Progenitor cell of endocrine pancreas (in vitro differentiated cells): ENCODE measurements at regions not wholly inside any gene's neighbourhood (a gene's known extent, or its start where the extent isn't known, plus 50 kb on each side); places are given as distances from the start of the nearest gene placed in this dataset.

ENCODE experiments used
- DNase-seq: peaks from one replicate; pipeline ENCODE4 v3.0.0; 2021; ENCODE audit warnings: low spot score; ENCODE audit not compliant: unreplicated experiment
- H3K27ac Mint-ChIP-seq: 2 replicates; pipeline ENCODE4 v1.8.0; 2021; ENCODE audit warnings: mild to moderate bottlenecking, moderate library complexity, mixed read lengths
- H3K27me3 Mint-ChIP-seq: 2 replicates; pipeline ENCODE4 v1.8.0; 2021; ENCODE audit warnings: mixed read lengths
- H3K36me3 Mint-ChIP-seq: 2 replicates; pipeline ENCODE4 v1.8.0; 2022; ENCODE audit warnings: mixed read lengths; ENCODE audit not compliant: insufficient read depth
- H3K4me1 Mint-ChIP-seq: 2 replicates; pipeline ENCODE4 v1.8.0; 2021; ENCODE audit warnings: low read depth, mixed read lengths
- H3K4me3 Mint-ChIP-seq: 2 replicates; pipeline ENCODE4 v1.8.0; 2021; ENCODE audit warnings: low read depth, mild to moderate bottlenecking, moderate library complexity, mixed read lengths
- H3K9me3 Mint-ChIP-seq: 2 replicates; pipeline ENCODE4 v1.8.0; 2021; ENCODE audit warnings: low read depth, mixed read lengths
- TF ChIP-seq, protein P1 (sequence below): fragments of 200-600 bp; sonication (generic); IDR thresholded peaks from one replicate; pipeline ENCODE4 v1.5.0; 2021; ENCODE audit warnings: antibody characterized with exemption, mild to moderate bottlenecking; ENCODE audit not compliant: unreplicated experiment

DNA sequence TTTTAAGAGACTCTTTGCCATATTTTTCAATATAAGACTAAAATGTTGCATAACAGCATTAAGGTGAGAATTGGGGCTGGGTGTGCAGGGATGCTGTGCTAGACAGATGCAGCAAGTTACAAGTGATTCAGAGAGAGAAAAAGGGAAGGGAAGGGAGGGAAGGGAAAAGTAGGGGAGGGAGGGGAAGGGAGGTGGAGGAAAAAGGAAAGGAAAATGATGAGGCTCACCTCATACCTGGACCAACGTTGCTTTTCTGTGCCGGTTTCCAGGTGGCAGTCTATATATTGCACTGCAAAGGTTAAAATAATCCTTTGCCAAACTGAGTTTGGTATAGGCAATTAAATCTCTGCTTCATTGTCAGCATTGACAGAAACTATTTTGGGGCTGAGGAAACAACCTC lies 155.4 kb upstream of the LAMA2 start:
- no peaks in the 10 kb centered on the region for H3K9me3 Mint-ChIP-seq
- no peak overlapping the region for H3K27ac Mint-ChIP-seq
- no peaks in the 10 kb centered on the region for H3K4me1 Mint-ChIP-seq
- H3K4me3 Mint-ChIP-seq = no peak overlapping the region
- no peaks in the 10 kb centered on the region for H3K36me3 Mint-ChIP-seq
- DNase-seq = no peak
- TF ChIP-seq, protein P1, sequence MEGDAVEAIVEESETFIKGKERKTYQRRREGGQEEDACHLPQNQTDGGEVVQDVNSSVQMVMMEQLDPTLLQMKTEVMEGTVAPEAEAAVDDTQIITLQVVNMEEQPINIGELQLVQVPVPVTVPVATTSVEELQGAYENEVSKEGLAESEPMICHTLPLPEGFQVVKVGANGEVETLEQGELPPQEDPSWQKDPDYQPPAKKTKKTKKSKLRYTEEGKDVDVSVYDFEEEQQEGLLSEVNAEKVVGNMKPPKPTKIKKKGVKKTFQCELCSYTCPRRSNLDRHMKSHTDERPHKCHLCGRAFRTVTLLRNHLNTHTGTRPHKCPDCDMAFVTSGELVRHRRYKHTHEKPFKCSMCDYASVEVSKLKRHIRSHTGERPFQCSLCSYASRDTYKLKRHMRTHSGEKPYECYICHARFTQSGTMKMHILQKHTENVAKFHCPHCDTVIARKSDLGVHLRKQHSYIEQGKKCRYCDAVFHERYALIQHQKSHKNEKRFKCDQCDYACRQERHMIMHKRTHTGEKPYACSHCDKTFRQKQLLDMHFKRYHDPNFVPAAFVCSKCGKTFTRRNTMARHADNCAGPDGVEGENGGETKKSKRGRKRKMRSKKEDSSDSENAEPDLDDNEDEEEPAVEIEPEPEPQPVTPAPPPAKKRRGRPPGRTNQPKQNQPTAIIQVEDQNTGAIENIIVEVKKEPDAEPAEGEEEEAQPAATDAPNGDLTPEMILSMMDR = no peak
- peaks cover 8% of the 10 kb centered on the region for H3K27me3 Mint-ChIP-seq

DNA sequence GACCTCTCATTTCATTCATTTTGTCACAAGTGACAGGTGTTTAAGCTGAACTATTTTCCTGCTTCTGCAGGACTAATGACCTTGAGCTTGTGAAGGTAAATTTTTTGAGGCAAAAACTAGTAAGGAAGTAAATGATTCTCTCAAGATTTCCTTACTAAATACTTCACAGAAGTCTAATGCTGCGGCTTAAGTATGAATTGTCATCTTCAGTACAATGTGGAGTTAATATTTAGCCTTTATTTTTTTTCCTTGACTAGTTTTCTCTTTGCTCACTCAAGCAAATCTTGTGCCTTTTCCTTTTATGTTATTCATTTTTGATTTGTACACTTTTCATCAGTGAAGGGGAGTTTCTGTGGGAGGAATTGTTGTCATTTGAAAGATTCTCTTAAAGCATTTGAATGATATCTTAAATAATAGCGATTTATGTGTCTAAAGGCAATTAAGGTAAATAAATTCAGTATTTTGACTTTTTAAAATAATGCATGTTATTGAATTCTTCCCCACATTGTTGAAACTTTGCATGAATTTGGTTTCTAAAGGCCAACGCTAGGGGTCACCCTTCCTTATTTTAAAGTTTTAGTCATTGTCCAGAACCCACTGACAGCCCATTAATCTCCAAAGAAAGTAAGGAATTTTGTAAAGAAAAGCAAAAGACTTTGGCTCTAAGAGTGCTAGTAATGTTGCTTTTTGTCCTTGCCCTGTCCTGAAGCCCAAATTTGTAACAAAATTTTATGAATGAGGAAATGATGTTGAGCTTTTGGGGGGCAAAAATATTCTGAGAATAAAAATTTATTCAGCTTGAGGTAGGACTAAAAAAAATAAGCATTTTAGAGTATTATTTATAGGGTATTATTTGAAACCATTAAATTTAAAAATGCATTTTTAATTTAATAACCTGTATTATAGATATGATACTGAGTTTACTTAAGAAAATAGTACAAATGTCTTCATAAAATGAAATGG lies 157.4 kb upstream of the LAMA2 start:
- peak; percentile 11 for DNase-seq
- Mint-ChIP-seq H3K27me3 (peaks cover 8% of the 10 kb centered on the region), H3K36me3 (no peaks in the 10 kb centered on the region), H3K4me1 (no peaks in the 10 kb centered on the region), H3K9me3 (no peaks in the 10 kb centered on the region), H3K4me3 (no peak overlapping the region), H3K27ac (no peak overlapping the region)
- TF ChIP-seq, protein P1 = peak; percentile 77

DNA sequence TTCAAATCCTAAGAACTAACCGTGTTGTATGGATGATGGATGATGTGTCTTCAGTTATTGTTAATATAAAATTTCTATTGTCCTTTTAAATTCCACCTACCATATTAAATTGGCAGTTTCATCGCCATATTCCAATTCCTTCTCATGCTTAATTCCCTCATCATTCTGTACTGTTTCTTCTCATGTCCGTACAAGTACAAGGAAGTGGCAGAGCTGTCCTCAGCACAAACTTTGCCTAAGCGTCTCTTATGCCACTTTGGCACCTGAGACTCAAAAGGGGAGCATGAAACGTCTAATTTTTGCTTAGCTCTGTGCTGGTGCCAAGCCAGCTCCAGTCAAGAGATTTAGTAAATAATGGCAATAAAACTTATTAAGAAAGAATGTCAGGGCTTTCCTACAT lies 158.2 kb upstream of the LAMA2 start:
- TF ChIP-seq, protein P1 = no peak
- Mint-ChIP-seq H3K4me1 (no peaks in the 10 kb centered on the region), H3K27ac (no peak overlapping the region), H3K36me3 (no peaks in the 10 kb centered on the region), H3K9me3 (no peaks in the 10 kb centered on the region), H3K4me3 (no peak overlapping the region), H3K27me3 (peaks cover 8% of the 10 kb centered on the region)
- DNase-seq = no peak

DNA sequence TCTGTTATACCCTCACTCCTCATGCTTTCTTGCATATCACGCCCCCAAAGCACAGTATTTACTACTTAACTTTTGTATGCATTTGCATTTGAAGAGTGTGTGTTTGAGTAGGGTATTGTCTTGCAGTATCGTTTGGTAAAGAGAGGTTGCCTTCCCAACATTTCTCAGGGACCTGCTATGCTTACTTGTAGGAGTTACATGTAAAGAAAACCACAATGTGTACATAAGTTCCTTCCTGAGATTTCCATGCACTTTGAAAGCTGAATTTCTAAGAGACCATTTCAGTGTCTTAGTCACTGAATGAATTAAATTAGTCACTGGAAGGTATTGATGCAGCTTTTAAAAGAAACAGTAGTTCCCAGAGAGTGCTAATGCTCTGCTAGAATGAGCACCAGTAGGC lies 159.3 kb upstream of the LAMA2 start:
- Mint-ChIP-seq H3K4me1 (no peaks in the 10 kb centered on the region), H3K9me3 (no peaks in the 10 kb centered on the region), H3K4me3 (no peak overlapping the region), H3K27ac (no peak overlapping the region), H3K27me3 (peaks cover 8% of the 10 kb centered on the region), H3K36me3 (no peaks in the 10 kb centered on the region)
- DNase-seq = no peak
- TF ChIP-seq, protein P1 = no peak

DNA sequence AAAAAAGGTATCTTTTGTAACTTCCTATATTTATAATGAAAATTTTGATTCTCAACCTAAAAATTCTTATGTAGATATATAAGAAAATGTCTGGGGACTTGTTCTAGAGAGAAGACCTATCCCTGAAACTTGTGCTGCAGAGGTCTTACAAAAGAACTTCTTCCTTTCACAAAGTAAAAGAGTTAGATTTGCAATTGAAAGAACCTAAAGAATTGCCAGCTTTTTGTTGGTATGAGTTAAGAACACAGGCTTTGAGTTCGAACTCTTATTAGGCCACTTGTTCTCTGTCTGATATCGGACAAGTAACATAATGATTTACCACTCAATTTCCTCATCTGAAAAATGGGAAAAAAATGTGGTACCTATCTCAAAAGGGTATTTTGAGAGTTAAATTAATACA lies 162.0 kb upstream of the LAMA2 start:
- Mint-ChIP-seq H3K36me3 (no peaks in the 10 kb centered on the region), H3K27ac (no peak overlapping the region), H3K4me1 (no peaks in the 10 kb centered on the region), H3K9me3 (no peaks in the 10 kb centered on the region), H3K27me3 (no peaks in the 10 kb centered on the region), H3K4me3 (no peak overlapping the region)
- no peak for DNase-seq
- TF ChIP-seq, protein P1 = no peak
